ENCODE measurements at regions not wholly inside any gene's neighbourhood (a gene's known extent, or its start where the extent isn't known, plus 50 kb on each side); places are given as distances from the start of the nearest gene placed in this dataset.
"Not testable (repeated sequence)": the region's sequence is repeated elsewhere in the genome, so short reads cannot be mapped to it uniquely, and the experiment has no call there.

GRCh38 chr2:190150413-190150812 lies 87.9 kb upstream of the MSTN start:
- DNase-seq, result no peak

GRCh38 chr2:190149908-190150307 lies 87.4 kb upstream of the MSTN start:
- DNase-seq, result no peak

GRCh38 chr2:190149200-190149599 lies 86.7 kb upstream of the MSTN start:
- no peak for DNase-seq

DNA sequence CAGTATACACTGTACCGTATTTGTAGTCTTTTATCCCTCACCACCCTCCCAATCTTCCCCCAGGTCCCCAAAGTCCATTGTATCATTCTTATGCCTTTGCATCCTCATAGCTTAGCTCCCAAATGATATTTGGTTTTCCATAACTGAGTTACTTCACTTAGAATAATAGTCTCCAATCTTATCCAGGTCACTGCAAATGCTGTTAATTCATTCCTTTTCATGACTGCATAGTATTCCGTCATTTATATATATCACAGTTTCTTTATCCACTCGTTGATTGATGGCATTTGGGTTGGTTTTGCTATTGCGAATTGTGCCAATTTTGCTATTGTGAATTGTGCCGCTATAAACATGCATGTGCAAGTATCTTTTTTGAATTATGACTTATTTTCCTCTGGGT lies 83.6 kb upstream of the MSTN start:
- DNase-seq, result not testable (repeated sequence)

GRCh38 chr2:190140474-190140873 lies 77.9 kb upstream of the MSTN start:
- DNase-seq, result not testable (repeated sequence)

DNA sequence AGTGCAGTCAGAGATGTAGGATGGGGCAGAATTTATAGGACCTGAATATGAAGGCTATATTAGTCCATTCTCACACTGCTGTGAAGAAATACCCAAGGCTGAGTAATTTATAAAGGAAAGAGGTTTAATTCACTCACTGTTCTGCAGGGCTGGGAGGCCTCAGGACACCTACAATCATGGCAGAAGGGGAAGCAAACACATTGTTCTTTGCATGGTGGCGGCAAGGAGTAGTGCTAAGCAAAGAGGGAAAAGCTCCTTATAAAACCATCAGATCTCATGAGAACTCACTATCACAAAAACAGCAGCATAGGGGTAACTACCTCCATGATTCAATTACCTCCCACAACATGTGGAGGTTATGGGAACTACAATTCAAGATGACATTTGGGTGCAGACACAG lies 76.8 kb upstream of the MSTN start:
- no peak for DNase-seq

DNA sequence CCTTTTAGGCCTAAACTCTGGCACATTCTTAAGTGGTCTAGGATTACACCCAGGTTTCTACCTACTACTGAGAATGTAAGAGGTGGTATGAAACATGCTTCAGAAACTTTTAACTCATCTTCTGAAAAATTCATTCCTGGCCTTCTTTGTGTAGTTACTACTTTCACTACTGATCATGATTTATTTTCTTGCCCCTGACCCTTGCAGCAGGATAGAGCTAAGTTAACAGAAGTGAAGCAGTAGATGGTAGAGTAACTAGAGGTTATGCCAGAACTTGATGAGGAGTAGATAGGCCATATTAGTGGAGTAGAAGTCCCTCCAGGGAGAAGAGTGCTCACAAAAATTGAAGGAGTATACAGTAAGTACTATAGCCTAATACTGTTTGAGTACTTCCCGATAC lies 75.5 kb upstream of the MSTN start:
- DNase-seq, result no peak

GRCh38 chr2:190137561-190137960 lies 75.0 kb upstream of the MSTN start:
- DNase-seq, result no peak

DNA sequence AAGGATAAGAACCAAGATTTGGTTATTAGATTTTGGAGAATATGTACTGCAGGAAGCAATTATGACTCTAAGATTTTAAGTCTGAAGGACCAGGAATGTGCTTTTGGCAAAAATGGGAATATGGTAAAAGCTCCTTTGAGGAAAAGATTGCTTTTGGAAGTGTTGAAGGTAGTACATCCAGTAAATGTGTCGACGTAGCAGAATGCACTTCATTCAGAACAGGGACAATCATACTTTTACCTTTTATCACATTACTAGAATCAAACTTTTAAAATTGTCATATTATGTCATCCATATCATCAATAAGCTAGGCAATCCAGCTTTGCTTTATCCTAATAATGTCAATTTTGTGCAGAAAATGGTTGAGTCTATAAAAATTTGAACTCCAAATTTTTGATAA lies 74.3 kb upstream of the MSTN start:
- DNase-seq, result no peak

GRCh38 chr2:190136259-190136658 lies 73.7 kb upstream of the MSTN start:
- DNase-seq, result no peak

DNA sequence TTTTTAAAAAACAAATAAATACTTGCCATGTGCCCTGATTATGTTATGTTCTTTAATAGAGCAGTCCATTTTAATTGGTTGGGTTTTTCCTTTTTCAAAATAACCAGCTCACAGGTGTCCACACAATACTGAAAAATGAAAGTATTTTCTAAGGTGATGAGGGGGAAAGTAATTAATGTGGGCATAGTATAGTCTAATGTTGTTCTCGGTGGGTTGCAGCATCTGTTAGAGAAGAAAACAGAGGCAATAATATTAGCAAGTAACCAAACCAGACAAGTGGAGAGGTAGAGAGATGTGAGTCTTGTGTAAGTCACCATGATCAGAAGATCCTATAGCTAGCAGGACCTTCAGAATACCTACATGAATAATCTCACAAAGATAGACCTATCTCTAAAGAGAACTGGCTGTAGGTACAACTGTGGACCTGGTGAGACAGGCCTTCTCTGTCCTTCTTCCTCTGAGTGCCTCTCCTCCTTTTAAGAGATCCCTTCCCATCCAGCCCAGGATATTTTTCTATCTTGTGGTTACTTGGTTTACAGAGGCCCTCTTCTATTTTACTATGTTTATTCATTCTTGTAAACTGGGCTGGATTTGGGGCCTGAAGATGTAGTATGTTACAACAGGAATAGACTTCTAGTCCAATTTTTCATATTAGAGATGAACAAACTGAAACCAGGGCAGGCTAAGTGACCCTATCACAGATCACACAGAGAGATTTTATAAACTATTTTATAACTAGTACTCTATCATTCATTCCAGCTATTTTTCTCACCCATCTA lies 67.1 kb upstream of the MSTN start:
- no peak for DNase-seq

GRCh38 chr2:190127651-190128050 lies 65.1 kb upstream of the MSTN start:
- DNase-seq, result no peak

GRCh38 chr2:190126798-190127197 lies 64.3 kb upstream of the MSTN start:
- no peak for DNase-seq

GRCh38 chr2:190123956-190124355 lies 61.4 kb upstream of the MSTN start:
- DNase-seq, result peak; percentile 82

DNA sequence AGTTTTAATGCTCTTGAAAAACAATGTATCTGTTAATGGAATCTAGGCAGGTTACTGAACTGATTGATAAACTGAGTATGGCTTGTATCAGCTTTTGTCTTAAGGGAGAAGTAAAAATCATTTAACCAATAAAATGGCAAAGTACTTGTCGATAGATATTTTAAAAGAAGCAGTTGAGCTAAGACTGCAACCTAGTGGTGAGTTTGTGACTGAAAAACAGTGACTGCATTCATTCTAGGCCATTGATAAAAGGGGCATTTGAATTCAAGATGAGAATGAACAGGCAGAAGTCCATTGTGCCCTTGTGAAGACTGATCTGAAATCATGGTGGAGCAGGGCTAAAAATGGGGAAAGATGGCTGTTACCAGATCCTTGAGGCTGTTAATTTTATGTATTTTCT lies 59.4 kb upstream of the MSTN start:
- peak; percentile 42 for DNase-seq

DNA sequence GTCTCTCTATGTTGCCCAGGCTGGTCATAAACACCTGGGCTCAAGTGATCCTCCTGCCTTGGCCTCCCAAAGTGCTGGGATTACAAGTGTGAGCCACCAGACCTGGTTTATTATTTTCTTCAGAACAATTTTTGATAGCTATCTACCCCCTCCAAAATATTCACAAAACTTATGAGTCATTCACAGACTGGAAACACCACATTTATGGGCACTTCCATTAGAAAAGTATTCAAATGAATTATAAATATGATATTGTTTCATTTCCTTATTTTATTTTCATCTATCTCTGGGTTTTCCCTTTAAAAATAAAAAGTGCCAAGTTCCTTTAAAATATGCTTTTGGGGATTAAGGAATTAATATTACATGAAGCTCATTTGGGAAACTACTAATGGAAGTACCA lies 58.8 kb upstream of the MSTN start:
- DNase-seq, result no peak

DNA sequence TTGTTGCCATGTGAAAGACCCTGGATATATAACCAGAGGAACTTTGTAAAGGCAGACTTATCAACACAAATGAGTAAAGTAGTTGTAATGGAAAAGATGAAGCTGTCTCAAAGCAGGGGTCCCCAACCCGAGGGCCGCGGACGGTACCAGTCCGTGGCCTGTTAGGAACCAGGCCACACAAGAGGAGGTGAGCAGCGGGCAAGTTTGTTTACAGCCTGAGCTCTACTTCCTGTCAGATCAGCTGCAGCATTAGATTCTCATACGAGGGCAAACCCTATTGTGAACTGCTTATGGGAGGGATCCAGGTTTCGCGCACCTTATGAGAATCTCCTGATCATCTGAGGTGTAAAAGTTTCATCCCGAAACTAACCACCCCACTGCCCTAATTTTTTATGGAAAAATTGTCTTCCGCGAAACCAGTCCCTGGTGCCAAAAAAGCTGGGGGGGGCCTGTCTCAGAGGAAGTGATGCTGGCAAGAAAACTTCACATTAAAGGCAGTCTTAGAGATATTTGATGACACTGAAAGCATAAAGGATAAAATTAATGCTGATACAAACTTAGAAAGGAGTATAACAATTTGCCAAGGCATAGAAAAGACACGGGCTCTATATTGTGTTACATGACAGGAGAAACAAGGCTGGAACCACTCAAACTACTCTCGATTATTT lies 57.5 kb upstream of the MSTN start:
- no peak for DNase-seq

DNA sequence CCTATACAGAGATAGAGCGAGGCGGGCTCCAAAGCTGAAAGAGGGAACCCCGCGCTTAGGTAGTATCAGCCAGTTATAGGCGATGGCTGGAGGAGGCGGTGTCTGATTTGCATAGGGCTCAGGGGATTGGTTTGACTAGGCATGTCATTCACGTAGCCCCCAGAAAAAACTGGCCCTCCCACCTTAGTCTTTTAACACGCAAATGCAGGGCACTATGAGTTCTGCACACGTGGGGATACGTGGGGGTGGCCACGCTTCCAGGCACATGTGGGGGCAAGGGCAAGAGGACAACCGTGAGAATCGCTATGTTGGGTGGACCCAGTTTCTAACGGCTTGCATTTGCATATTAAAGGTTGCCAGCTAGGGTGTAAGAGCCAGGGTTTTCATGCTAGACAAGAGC lies 56.7 kb upstream of the MSTN start:
- DNase-seq, result no peak

DNA sequence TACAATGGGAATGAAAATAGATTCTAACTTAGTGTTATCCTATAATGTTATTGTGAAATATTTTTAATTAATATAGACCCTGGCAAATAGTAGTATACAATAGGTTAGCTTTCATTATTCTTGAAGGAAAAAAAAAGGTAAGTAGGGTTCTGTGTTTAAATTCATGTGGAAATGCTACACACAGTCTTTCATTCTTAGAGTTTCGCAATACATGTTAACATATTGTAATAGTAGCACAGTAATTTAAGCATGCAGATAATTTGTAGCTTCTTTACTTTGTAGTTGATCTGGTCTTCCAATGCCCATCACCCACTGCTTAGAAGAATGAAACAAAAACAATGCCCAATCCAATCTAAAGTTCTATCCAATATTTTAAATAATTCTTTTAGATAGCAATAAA lies 54.8 kb upstream of the MSTN start:
- no peak for DNase-seq

GRCh38 chr2:190113000-190113399 lies 50.5 kb upstream of the MSTN start:
- no peak for DNase-seq
